ENCODE measurements at regions not wholly inside any gene's neighbourhood (a gene's known extent, or its start where the extent isn't known, plus 50 kb on each side); places are given as distances from the start of the nearest gene placed in this dataset.

GRCh38 chr10:120098232-120098930, 205.9 kb downstream of the SEC23IP start:
- intact Hi-C loops (cut with micrococcal nuclease): no loop called here
- ChIA-PET CTCF (ENCODE audit: low intra/inter-chr PET ratio) (no interaction called here), POLR2A (no interaction called here)
- Histone ChIP-seq H3K27ac (ENCODE audit: extremely low read depth, low read depth, low read length) (no peak overlapping the region), H3K9me3 (replicated peaks; ENCODE audit: control insufficient read depth, insufficient read depth, low read depth, low read length) (no peaks in the 10 kb centered on the region), H3K9ac (ENCODE audit: insufficient read depth in 1 of 2, low read depth in 2 of 2, low read length in 2 of 2) (no peak overlapping the region), H4K20me1 (replicated peaks; ENCODE audit: control insufficient read depth, insufficient read depth, low read length) (no peaks in the 10 kb centered on the region), H3K27me3 (ENCODE audit: control insufficient read depth in 2 of 2, insufficient read depth in 2 of 2, low read length in 2 of 2) (no peaks in the 10 kb centered on the region), H3K9me1 (ENCODE audit: control insufficient read depth, insufficient read depth, low read length) (no peaks in the 10 kb centered on the region), H3K4me1 (replicated peaks in 1 of 2; ENCODE audit: control insufficient read depth in 2 of 2, insufficient read depth in 2 of 2, low read length in 2 of 2) (no peaks in the 10 kb centered on the region), H3K79me2 (ENCODE audit: control insufficient read depth, insufficient read depth, low read length) (no peaks in the 10 kb centered on the region), H3K36me3 (ENCODE audit: control insufficient read depth, insufficient read depth, low read length) (no peaks in the 10 kb centered on the region), H3K4me3 (no peak overlapping the region), H2AFZ (ENCODE audit: low read depth, low read length) (no peak overlapping the region), H3K4me2 (ENCODE audit: insufficient read depth, low read length) (no peak overlapping the region)
- BruUV-seq (replicated peaks): no TSS peak
- ATAC-seq (no peak), DNase-seq (ENCODE audit: extremely low read depth in 1 of 4, low spot score in 3 of 4) (no peak), FAIRE-seq (no peak)
- 0% methylated on average over 4 of the region's 4 CpGs for WGBS (ENCODE audit: insufficient coverage, low coverage, missing lambda C conversion rate)
- in situ Hi-C loops (cut with MboI): no loop called here
- no peak for TF ChIP-seq SRF (CRISPR knock-in tag; IDR thresholded peaks at IDR 0.05)
- TF ChIP-seq NCOA2 (IDR thresholded peaks at IDR 0.05; ENCODE audit: partially characterized antibody in 2 of 2): no peak
- no peak for TF ChIP-seq POLR2H (tag; IDR thresholded peaks at IDR 0.05; ENCODE audit: low read depth)
- no peak for TF ChIP-seq MAFK (IDR thresholded peaks at IDR 0.05; ENCODE audit: low read length)
- no peak for TF ChIP-seq MEF2A (IDR thresholded peaks at IDR 0.05; ENCODE audit: control insufficient read depth, low read depth, low read length)
- TF ChIP-seq L3MBTL2 (IDR thresholded peaks at IDR 0.05): no peak
- no peak for TF ChIP-seq SREBF1 (IDR thresholded peaks at IDR 0.05; ENCODE audit: borderline replicate concordance, low read depth, low read length)
- TF ChIP-seq ZNF561 (CRISPR knock-in tag; conservative IDR thresholded peaks at IDR 0.05): no peak
- TF ChIP-seq BDP1 (IDR thresholded peaks at IDR 0.05; ENCODE audit: insufficient read depth, insufficient read length): no peak
- no peak for TF ChIP-seq ZBTB7A (IDR thresholded peaks at IDR 0.05; ENCODE audit: borderline replicate concordance, control insufficient read depth, low read depth, low read length)
- no peak for TF ChIP-seq HDAC3 (IDR thresholded peaks at IDR 0.05; ENCODE audit: borderline replicate concordance, partially characterized antibody)
- TF ChIP-seq ZZZ3 (IDR thresholded peaks at IDR 0.05): no peak
- no peak for TF ChIP-seq PBX2 (CRISPR knock-in tag; IDR thresholded peaks at IDR 0.05; ENCODE audit: low read depth)
- no peak for TF ChIP-seq PBX2 (tag; conservative IDR thresholded peaks at IDR 0.05; ENCODE audit: low read depth)
- TF ChIP-seq KLF1 (tag; IDR thresholded peaks at IDR 0.05): no peak
- TF ChIP-seq MXI1 (IDR thresholded peaks at IDR 0.05; ENCODE audit: low read depth, low read length): no peak
- TF ChIP-seq HNRNPUL1 (IDR thresholded peaks at IDR 0.05; ENCODE audit: low read length): no peak
- TF ChIP-seq HDAC6 (IDR thresholded peaks at IDR 0.05; ENCODE audit: low read depth, low read length): no peak
- no peak for TF ChIP-seq ZNF354B (CRISPR knock-in tag; IDR thresholded peaks at IDR 0.05)
